A673 (cell line): ENCODE measurements at regions not wholly inside any gene's neighbourhood (a gene's known extent, or its start where the extent isn't known, plus 50 kb on each side); places are given as distances from the start of the nearest gene placed in this dataset.

Experiments used
- EZH2 ChIP-seq: fragments of 200-600 bp; sonication (generic); IDR thresholded peaks from 2 replicates; pipeline ENCODE4 v1.6.1; 2017; ENCODE audit warnings: borderline replicate concordance, low read depth, mild to moderate bottlenecking, mixed read lengths, antibody characterized with exemption, low read length; ENCODE audit not compliant: poor library complexity, severe bottlenecking
- TF ChIP-seq, protein P1 (sequence below): fragments of 300-800, 200-600 bp; sonication (generic); conservative IDR thresholded peaks from 2 replicates; pipeline ENCODE4 v1.5.1; 2017; ENCODE audit warnings: low read depth, mild to moderate bottlenecking, antibody characterized with exemption, low read length, moderate library complexity, mixed read lengths

DNA sequence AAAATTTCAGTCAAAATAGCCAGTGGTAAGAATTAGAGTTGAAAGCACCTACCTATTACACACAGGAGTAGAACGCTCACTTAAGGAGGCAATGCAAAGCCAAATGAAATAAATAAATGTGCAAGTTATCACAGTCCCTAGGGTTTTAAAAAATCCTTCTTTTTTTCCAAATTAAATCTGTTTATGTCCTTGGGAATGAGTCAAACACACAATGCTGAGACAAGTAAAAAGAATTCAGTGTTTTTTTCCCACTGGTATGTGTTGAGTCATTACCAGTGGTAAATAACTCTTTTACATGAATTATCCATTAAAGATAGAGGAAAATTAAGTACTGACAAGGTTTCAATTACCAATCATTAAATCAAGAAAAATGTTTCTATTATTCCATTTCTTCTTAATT, 438.6 kb downstream of the TNS3 start:
- TF ChIP-seq, protein P1, sequence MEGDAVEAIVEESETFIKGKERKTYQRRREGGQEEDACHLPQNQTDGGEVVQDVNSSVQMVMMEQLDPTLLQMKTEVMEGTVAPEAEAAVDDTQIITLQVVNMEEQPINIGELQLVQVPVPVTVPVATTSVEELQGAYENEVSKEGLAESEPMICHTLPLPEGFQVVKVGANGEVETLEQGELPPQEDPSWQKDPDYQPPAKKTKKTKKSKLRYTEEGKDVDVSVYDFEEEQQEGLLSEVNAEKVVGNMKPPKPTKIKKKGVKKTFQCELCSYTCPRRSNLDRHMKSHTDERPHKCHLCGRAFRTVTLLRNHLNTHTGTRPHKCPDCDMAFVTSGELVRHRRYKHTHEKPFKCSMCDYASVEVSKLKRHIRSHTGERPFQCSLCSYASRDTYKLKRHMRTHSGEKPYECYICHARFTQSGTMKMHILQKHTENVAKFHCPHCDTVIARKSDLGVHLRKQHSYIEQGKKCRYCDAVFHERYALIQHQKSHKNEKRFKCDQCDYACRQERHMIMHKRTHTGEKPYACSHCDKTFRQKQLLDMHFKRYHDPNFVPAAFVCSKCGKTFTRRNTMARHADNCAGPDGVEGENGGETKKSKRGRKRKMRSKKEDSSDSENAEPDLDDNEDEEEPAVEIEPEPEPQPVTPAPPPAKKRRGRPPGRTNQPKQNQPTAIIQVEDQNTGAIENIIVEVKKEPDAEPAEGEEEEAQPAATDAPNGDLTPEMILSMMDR: no peak
- TF ChIP-seq EZH2: no peak
